ENCODE measurements at regions not wholly inside any gene's neighbourhood (a gene's known extent, or its start where the extent isn't known, plus 50 kb on each side); places are given as distances from the start of the nearest gene placed in this dataset.

DNA sequence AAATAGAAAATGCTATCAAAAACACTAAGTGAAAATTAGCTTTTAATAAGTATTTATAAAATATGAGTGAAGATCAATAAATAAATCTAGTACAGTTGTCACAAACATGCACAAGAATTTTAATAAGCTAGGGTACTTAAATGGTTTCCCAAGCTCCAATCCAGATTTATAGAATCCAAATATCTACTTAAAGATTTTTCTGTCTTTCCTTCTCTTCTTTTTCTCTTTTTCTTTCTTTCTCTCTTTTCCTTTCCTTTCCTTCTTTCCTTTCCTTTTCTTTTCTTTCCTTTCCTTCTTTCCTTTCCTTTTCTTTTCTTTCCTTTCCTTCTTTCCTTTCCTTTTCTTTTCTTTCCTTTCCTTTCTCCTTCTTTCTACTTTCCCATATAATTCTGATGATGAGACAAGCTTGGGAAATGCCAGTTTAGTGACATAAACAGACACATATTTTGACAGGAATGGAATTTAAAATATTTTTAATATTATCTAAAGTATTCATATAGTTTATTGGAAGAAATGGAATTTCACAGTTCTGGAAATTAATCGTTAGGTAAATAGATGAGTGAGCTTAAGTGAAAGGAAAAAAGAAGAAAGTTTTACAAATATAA lies 832.8 kb downstream of the NR2F1-AS1 start:
- Histone ChIP-seq H3K27ac (ENCODE audit: low read length) (no peak overlapping the region), H3K79me2 (replicated peaks; ENCODE audit: insufficient read depth, low read length) (no peaks in the 10 kb centered on the region), H3K9me2 (ENCODE audit: insufficient read depth, low read length) (no peaks in the 10 kb centered on the region), H3K4me2 (ENCODE audit: low read length) (no peak overlapping the region), H3F3A (ENCODE audit: insufficient read depth, low read length, poor library complexity, severe bottlenecking) (no peaks in the 10 kb centered on the region), H3K9me3 (ENCODE audit: low read length) (no peaks in the 10 kb centered on the region), H3K4me3 (ENCODE audit: low read length) (no peak overlapping the region), H3K9ac (ENCODE audit: low read length) (no peak overlapping the region), H4K20me1 (ENCODE audit: insufficient read depth) (no peaks in the 10 kb centered on the region), H3K36me3 (ENCODE audit: insufficient read depth, low read length) (no peaks in the 10 kb centered on the region), H2AFZ (ENCODE audit: low read depth, low read length) (no peak overlapping the region), H3K27me3 (ENCODE audit: insufficient read depth, low read depth, low read length) (no peaks in the 10 kb centered on the region)
- TF ChIP-seq, protein P1, sequence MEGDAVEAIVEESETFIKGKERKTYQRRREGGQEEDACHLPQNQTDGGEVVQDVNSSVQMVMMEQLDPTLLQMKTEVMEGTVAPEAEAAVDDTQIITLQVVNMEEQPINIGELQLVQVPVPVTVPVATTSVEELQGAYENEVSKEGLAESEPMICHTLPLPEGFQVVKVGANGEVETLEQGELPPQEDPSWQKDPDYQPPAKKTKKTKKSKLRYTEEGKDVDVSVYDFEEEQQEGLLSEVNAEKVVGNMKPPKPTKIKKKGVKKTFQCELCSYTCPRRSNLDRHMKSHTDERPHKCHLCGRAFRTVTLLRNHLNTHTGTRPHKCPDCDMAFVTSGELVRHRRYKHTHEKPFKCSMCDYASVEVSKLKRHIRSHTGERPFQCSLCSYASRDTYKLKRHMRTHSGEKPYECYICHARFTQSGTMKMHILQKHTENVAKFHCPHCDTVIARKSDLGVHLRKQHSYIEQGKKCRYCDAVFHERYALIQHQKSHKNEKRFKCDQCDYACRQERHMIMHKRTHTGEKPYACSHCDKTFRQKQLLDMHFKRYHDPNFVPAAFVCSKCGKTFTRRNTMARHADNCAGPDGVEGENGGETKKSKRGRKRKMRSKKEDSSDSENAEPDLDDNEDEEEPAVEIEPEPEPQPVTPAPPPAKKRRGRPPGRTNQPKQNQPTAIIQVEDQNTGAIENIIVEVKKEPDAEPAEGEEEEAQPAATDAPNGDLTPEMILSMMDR (IDR thresholded peaks at IDR 0.05; ENCODE audit: poor library complexity, severe bottlenecking) = no peak
- TF ChIP-seq MXI1 (conservative IDR thresholded peaks at IDR 0.05; ENCODE audit: poor library complexity, severe bottlenecking) = no peak
- TF ChIP-seq TAF1 (IDR thresholded peaks at IDR 0.05; ENCODE audit: low read depth) = no peak
- TF ChIP-seq POLR2AphosphoS5 (IDR thresholded peaks at IDR 0.05) = no peak
- TF ChIP-seq EZH2 (IDR thresholded peaks at IDR 0.05; ENCODE audit: borderline replicate concordance, insufficient read depth, low read length, poor library complexity, severe bottlenecking) = no peak
- TF ChIP-seq EP300 (conservative IDR thresholded peaks at IDR 0.05; ENCODE audit: poor library complexity, severe bottlenecking) = no peak
- TF ChIP-seq, protein P2, sequence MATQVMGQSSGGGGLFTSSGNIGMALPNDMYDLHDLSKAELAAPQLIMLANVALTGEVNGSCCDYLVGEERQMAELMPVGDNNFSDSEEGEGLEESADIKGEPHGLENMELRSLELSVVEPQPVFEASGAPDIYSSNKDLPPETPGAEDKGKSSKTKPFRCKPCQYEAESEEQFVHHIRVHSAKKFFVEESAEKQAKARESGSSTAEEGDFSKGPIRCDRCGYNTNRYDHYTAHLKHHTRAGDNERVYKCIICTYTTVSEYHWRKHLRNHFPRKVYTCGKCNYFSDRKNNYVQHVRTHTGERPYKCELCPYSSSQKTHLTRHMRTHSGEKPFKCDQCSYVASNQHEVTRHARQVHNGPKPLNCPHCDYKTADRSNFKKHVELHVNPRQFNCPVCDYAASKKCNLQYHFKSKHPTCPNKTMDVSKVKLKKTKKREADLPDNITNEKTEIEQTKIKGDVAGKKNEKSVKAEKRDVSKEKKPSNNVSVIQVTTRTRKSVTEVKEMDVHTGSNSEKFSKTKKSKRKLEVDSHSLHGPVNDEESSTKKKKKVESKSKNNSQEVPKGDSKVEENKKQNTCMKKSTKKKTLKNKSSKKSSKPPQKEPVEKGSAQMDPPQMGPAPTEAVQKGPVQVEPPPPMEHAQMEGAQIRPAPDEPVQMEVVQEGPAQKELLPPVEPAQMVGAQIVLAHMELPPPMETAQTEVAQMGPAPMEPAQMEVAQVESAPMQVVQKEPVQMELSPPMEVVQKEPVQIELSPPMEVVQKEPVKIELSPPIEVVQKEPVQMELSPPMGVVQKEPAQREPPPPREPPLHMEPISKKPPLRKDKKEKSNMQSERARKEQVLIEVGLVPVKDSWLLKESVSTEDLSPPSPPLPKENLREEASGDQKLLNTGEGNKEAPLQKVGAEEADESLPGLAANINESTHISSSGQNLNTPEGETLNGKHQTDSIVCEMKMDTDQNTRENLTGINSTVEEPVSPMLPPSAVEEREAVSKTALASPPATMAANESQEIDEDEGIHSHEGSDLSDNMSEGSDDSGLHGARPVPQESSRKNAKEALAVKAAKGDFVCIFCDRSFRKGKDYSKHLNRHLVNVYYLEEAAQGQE (IDR thresholded peaks at IDR 0.05; ENCODE audit: borderline replicate concordance) = no peak
- TF ChIP-seq SMC3 (conservative IDR thresholded peaks at IDR 0.05; ENCODE audit: poor library complexity) = no peak
- no peak for TF ChIP-seq RAD21 (conservative IDR thresholded peaks at IDR 0.05)

DNA sequence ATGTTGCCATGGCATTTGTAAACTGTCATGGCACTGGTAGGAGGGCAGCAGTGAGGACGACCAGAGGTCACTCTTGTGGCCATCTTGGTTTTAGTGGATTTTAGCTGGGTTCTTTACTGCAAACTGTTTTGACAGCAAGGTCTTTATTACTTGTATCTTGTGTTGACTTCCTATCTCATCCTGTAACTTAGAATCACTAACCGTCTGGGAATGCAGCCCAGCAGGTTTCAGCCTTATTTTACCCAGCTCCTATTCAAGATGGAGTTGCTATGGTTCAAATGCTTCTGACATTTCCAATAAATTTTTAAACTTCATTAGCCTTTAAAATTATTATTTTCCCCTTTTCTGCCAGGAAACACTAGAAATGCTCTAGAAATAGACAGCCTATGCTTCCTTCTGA lies 839.1 kb downstream of the NR2F1-AS1 start:
- H3K9ac ChIP-seq (ENCODE audit: low read length) = no peak overlapping the region
- no peaks in the 10 kb centered on the region for H3K36me3 ChIP-seq (ENCODE audit: insufficient read depth, low read length)
- no peaks in the 10 kb centered on the region for H3F3A ChIP-seq (ENCODE audit: insufficient read depth, low read length, poor library complexity, severe bottlenecking)
- H3K4me2 ChIP-seq (ENCODE audit: low read length) = no peak overlapping the region
- no peak overlapping the region for H3K4me3 ChIP-seq (ENCODE audit: low read length)
- no peaks in the 10 kb centered on the region for H3K79me2 ChIP-seq (replicated peaks; ENCODE audit: insufficient read depth, low read length)
- H2AFZ ChIP-seq (ENCODE audit: low read depth, low read length) = no peak overlapping the region
- no peak for TF ChIP-seq MXI1 (conservative IDR thresholded peaks at IDR 0.05; ENCODE audit: poor library complexity, severe bottlenecking)
- TF ChIP-seq EP300 (conservative IDR thresholded peaks at IDR 0.05; ENCODE audit: poor library complexity, severe bottlenecking) = no peak
- TF ChIP-seq RAD21 (conservative IDR thresholded peaks at IDR 0.05) = no peak
- TF ChIP-seq, protein P2 (IDR thresholded peaks at IDR 0.05; ENCODE audit: borderline replicate concordance) = no peak
- no peak for TF ChIP-seq EZH2 (IDR thresholded peaks at IDR 0.05; ENCODE audit: borderline replicate concordance, insufficient read depth, low read length, poor library complexity, severe bottlenecking)
- no peak for TF ChIP-seq SMC3 (conservative IDR thresholded peaks at IDR 0.05; ENCODE audit: poor library complexity)
- TF ChIP-seq POLR2AphosphoS5 (IDR thresholded peaks at IDR 0.05) = no peak
- TF ChIP-seq, protein P1 (IDR thresholded peaks at IDR 0.05; ENCODE audit: poor library complexity, severe bottlenecking) = no peak
- no peak for TF ChIP-seq TAF1 (IDR thresholded peaks at IDR 0.05; ENCODE audit: low read depth)
- no peaks in the 10 kb centered on the region for H3K9me2 ChIP-seq (ENCODE audit: insufficient read depth, low read length)
- no peaks in the 10 kb centered on the region for H3K27me3 ChIP-seq (ENCODE audit: insufficient read depth, low read depth, low read length)
- no peaks in the 10 kb centered on the region for H4K20me1 ChIP-seq (ENCODE audit: insufficient read depth)
- H3K9me3 ChIP-seq (ENCODE audit: low read length) = no peaks in the 10 kb centered on the region
- H3K27ac ChIP-seq (ENCODE audit: low read length) = no peak overlapping the region
